RWPE1 (cell line): ENCODE measurements at regions not wholly inside any gene's neighbourhood (a gene's known extent, or its start where the extent isn't known, plus 50 kb on each side); places are given as distances from the start of the nearest gene placed in this dataset.

Experiments used
- CTCF ChIA-PET: fragments of 350-600 bp; sonication (Branson Sonifier 250); formaldehyde crosslinking; extraction: SDS; loops from one replicate; lab custom pipeline; 2021; lab: Yijun Ruan, JAX
- POLR2A ChIA-PET: fragments of 400-600 bp; formaldehyde crosslinking; extraction: SDS; loops from one replicate; lab custom pipeline; 2020; ENCODE audit warnings: antibody characterized with exemption; ENCODE audit not compliant: low non-redundant PET; lab: Yijun Ruan, JAX
- DNase-seq: peaks from one replicate; pipeline ENCODE4 v3.0.0; 2012; ENCODE audit warnings: low spot score
- H3K27ac ChIP-seq: fragments of 450-650 bp; 2 replicates; pipeline ENCODE4 v1.5.1; 2017
- CTCF ChIP-seq: fragments of 450-650 bp; conservative IDR thresholded peaks from 2 replicates; pipeline ENCODE4 v1.5.1; 2017; ENCODE audit warnings: low read depth, mild to moderate bottlenecking

- ChIA-PET CTCF (interaction anchor here (1.0 kb wide), 1 partner anchor 7 kb away, joined by 3 read pairs; no protein-coding TSS in a partner anchor), POLR2A (no interaction called here)
- no peak for TF ChIP-seq CTCF
- H3K27ac ChIP-seq = no peak overlapping the region
- no peak for DNase-seq
Measured at GRCh38 chr10:78278058-78278404, 244.4 kb downstream of the RPS24 start.

GRCh38 chr10:78279756-78280155 lies 246.1 kb downstream of the RPS24 start:
- POLR2A ChIA-PET = no interaction called here
- H3K27ac ChIP-seq = no peak overlapping the region
- CTCF ChIA-PET = no interaction called here

GRCh38 chr10:78280604-78281003 lies 246.9 kb downstream of the RPS24 start:
- ChIA-PET CTCF (interaction anchor here (0.5 to 0.7 kb wide), 2 partner anchors 224 to 306 kb away, joined by 4 to 5 read pairs; no protein-coding TSS in a partner anchor), POLR2A (no interaction called here)
- no peak for DNase-seq
- no peak for TF ChIP-seq CTCF
- no peak overlapping the region for H3K27ac ChIP-seq

More at GRCh38 chr10:78279756-78280155, 246.1 kb downstream of the RPS24 start:
- no peak for TF ChIP-seq CTCF
- DNase-seq = no peak

- TF ChIP-seq CTCF = no peak
- DNase-seq = no peak
- ChIA-PET CTCF (interaction anchor here (0.6 kb wide), 1 partner anchor 771 kb away, joined by 3 read pairs; no protein-coding TSS in a partner anchor), POLR2A (no interaction called here)
- H3K27ac ChIP-seq = no peak overlapping the region
Measured at GRCh38 chr10:78281627-78282026, 248.0 kb downstream of the RPS24 start.

GRCh38 chr10:78283069-78283682 lies 249.5 kb downstream of the RPS24 start:
- POLR2A ChIA-PET = no interaction called here
- no peak for TF ChIP-seq CTCF
- CTCF ChIA-PET = no interaction called here
- no peak overlapping the region for H3K27ac ChIP-seq
- no peak for DNase-seq

GRCh38 chr10:78284381-78284780 lies 250.7 kb downstream of the RPS24 start:
- no peak for DNase-seq
- TF ChIP-seq CTCF = no peak
- ChIA-PET CTCF (interaction anchor here (0.6 kb wide), 1 partner anchor 424 kb away, joined by 3 read pairs; no protein-coding TSS in a partner anchor), POLR2A (no interaction called here)
- H3K27ac ChIP-seq = no peak overlapping the region
